Ishikawa (cell line): ENCODE measurements at regions not wholly inside any gene's neighbourhood (a gene's known extent, or its start where the extent isn't known, plus 50 kb on each side); places are given as distances from the start of the nearest gene placed in this dataset.

Experiments used
- CEBPB ChIP-seq: IDR thresholded peaks from 2 replicates; pipeline ENCODE4 v1.6.1; 2012
- CREB1 ChIP-seq: IDR thresholded peaks from 2 replicates; pipeline ENCODE4 v1.6.1; 2012; ENCODE audit warnings: low read depth
- EGR1 ChIP-seq: IDR thresholded peaks from 2 replicates; pipeline ENCODE4 v1.6.1; 2012
- EP300 ChIP-seq: IDR thresholded peaks from 2 replicates; pipeline ENCODE4 v1.6.1; 2012; ENCODE audit warnings: borderline replicate concordance
- FOXM1 ChIP-seq: IDR thresholded peaks from 2 replicates; pipeline ENCODE4 v1.6.1; 2012; ENCODE audit warnings: low read depth, borderline replicate concordance
- MAX ChIP-seq: IDR thresholded peaks from 2 replicates; pipeline ENCODE4 v1.6.1; 2012
- NFIC ChIP-seq: IDR thresholded peaks from 2 replicates; pipeline ENCODE4 v1.6.1; 2012
- RAD21 ChIP-seq: IDR thresholded peaks from 2 replicates; pipeline ENCODE4 v1.6.1; 2012; ENCODE audit warnings: low read depth
- REST ChIP-seq: IDR thresholded peaks from 2 replicates; pipeline ENCODE4 v1.6.1; 2012; ENCODE audit warnings: low read depth, mild to moderate bottlenecking
- TAF1 ChIP-seq: IDR thresholded peaks from 2 replicates; pipeline ENCODE4 v1.6.1; 2012; ENCODE audit warnings: low read depth, mild to moderate bottlenecking
- TCF12 ChIP-seq: IDR thresholded peaks from 2 replicates; pipeline ENCODE4 v1.6.1; 2012; ENCODE audit warnings: low read depth
- TEAD4 ChIP-seq: IDR thresholded peaks from 2 replicates; pipeline ENCODE4 v1.6.1; 2012
- USF1 ChIP-seq: IDR thresholded peaks from 2 replicates; pipeline ENCODE4 v1.6.1; 2012
- YY1 ChIP-seq: IDR thresholded peaks from 2 replicates; pipeline ENCODE4 v1.6.1; 2012; ENCODE audit warnings: low read depth
- ZBTB7A ChIP-seq: IDR thresholded peaks from 2 replicates; pipeline ENCODE4 v1.6.1; 2012; ENCODE audit warnings: low read depth

- no peak; the same call in 1 of the 2 replicates for TF ChIP-seq MAX
- TF ChIP-seq TCF12 = peak; percentile 39; the same call in 1 of the 2 replicates
- peak; percentile 76; the same call in 1 of the 2 replicates for TF ChIP-seq ZBTB7A
- TF ChIP-seq EGR1 = no peak
- no peak for TF ChIP-seq TEAD4
- TF ChIP-seq FOXM1 = peak; percentile 34; the same call in 1 of the 2 replicates
- no peak for TF ChIP-seq CREB1
- peak; percentile 95 for TF ChIP-seq RAD21
Observed at GRCh38 chr2:240232961-240233884, 92.8 kb upstream of the OTOS start.

- no peak for TF ChIP-seq USF1
- TF ChIP-seq CEBPB = no peak
- TF ChIP-seq ZBTB7A = no peak
- no peak for TF ChIP-seq TEAD4
- no peak for TF ChIP-seq YY1
- no peak for TF ChIP-seq EP300
- TF ChIP-seq TAF1 = no peak
- no peak; the same call in 1 of the 2 replicates for TF ChIP-seq MAX
- TF ChIP-seq NFIC = no peak
- TF ChIP-seq FOXM1 = no peak
- TF ChIP-seq EGR1 = no peak
- TF ChIP-seq TCF12 = no peak
- no peak for TF ChIP-seq REST
- no peak for TF ChIP-seq CREB1
- no peak for TF ChIP-seq RAD21
Observed at GRCh38 chr2:240233885-240234502, 93.5 kb upstream of the OTOS start.

- TF ChIP-seq RAD21 (no peak), TEAD4 (no peak)
Observed at GRCh38 chr2:240234503-240234951, 94.1 kb upstream of the OTOS start.

GRCh38 chr2:240235149-240235803, 94.8 kb upstream of the OTOS start:
- no peak for TF ChIP-seq CEBPB

- TF ChIP-seq USF1 (no peak), TEAD4 (no peak), YY1 (no peak), TCF12 (no peak), EGR1 (no peak), EP300 (no peak), TAF1 (no peak), NFIC (no peak), FOXM1 (no peak), CREB1 (no peak), REST (no peak), ZBTB7A (no peak), CEBPB (no peak), RAD21 (no peak), MAX (no peak)
Observed at GRCh38 chr2:240235811-240236210, 95.4 kb upstream of the OTOS start.
